Erythroblast (primary cell): ENCODE measurements at regions not wholly inside any gene's neighbourhood (a gene's known extent, or its start where the extent isn't known, plus 50 kb on each side); places are given as distances from the start of the nearest gene placed in this dataset.

Experiments used
- GATA1 ChIP-seq: IDR thresholded peaks from 2 replicates; pipeline ENCODE4 v1.6.1; 2011; ENCODE audit warnings: low read depth, mild to moderate bottlenecking, control low read depth, low read length, moderate library complexity
- POLR2A ChIP-seq: IDR thresholded peaks from 2 replicates; pipeline ENCODE4 v1.6.1; 2011; ENCODE audit warnings: mild to moderate bottlenecking, low read length

GRCh38 chr12:111029305-111029704, 108.9 kb upstream of the MYL2 start:
- TF ChIP-seq POLR2A (no peak), GATA1 (no peak)
